HepG2 (cell line): ENCODE measurements at regions not wholly inside any gene's neighbourhood (a gene's known extent, or its start where the extent isn't known, plus 50 kb on each side); places are given as distances from the start of the nearest gene placed in this dataset.
A peak's percentile ranks its signal among the peaks of the same experiment; 100 is the strongest.

Experiments
- ATAC-seq: fragments of 200-7000 bp; cut with Tn5 transposase; 3 replicates; pipeline ENCODE4 v1.9.1; 2020; ENCODE audit warnings: mild to moderate bottlenecking, moderate library complexity
- BruUV-seq: library from RNA; stranded (reverse); fragments of 400-500 nt; replicated peaks from 2 replicates; lab custom pipeline; 2021; lab: Mats Ljungman, UMichigan
- CTCF ChIA-PET: fragments of 300-600 bp; formaldehyde crosslinking; extraction: SDS; loops from one replicate; lab custom pipeline; 2021; ENCODE audit warnings: low total read pairs, inconsistent platforms, low intra/inter-chr PET ratio; lab: Yijun Ruan, JAX
- POLR2A ChIA-PET: fragments of 350-600 bp; sonication (Branson Sonifier 250); formaldehyde crosslinking; loops from one replicate; lab custom pipeline; 2020; ENCODE audit warnings: antibody characterized with exemption, inconsistent platforms; lab: Yijun Ruan, JAX
- DNase-seq: peaks from one replicate; pipeline ENCODE4 v3.0.0-alpha.2; 2015; ENCODE audit warnings: low spot score
- FAIRE-seq: peaks from 3 replicates; lab custom pipeline; 2011; peaks lifted over from hg19 to GRCh38; lab: Jason Lieb, UNC
- H2AFZ ChIP-seq: one replicate; pipeline ENCODE4 v1.6.1; 2011; ENCODE audit warnings: low read length, inconsistent platforms
- H3K27ac ChIP-seq: fragments of 300-600 bp; 3 replicates; pipeline ENCODE4 v1.8.0; 2011; ENCODE audit warnings: mixed run types, mild to moderate bottlenecking, mixed read lengths, low read length, inconsistent platforms; ENCODE audit not compliant: insufficient read depth; ENCODE audit errors: extremely low read length
- H3K27me3 ChIP-seq, 2 experiments: fragments of 200-600 bp in 1 of 2; 2 replicates in 1 of 2; 3 replicates in 1 of 2; pipeline versions ENCODE4 v1.6.0 to v1.8.0; 2011; ENCODE audit warnings: low read length in 2 of 2, mild to moderate bottlenecking in 2 of 2, moderate library complexity in 2 of 2, inconsistent platforms in 1 of 2; ENCODE audit not compliant: insufficient read depth in 2 of 2, control insufficient read depth in 1 of 2
- H3K36me3 ChIP-seq, 2 experiments: fragments of 200-600 bp in 1 of 2; replicated peaks in 1 of 2; 2 replicates in 1 of 2; 3 replicates in 1 of 2; pipeline versions ENCODE4 v1.5.1 to v1.8.0; 2011; ENCODE audit warnings: low read length in 2 of 2, inconsistent platforms in 1 of 2; ENCODE audit not compliant: insufficient read depth in 2 of 2, control insufficient read depth in 1 of 2
- H3K4me1 ChIP-seq: 2 replicates; pipeline ENCODE4 v1.5.1; 2012; ENCODE audit warnings: low read length, inconsistent platforms; ENCODE audit not compliant: insufficient read depth
- H3K4me2 ChIP-seq: 2 replicates; pipeline ENCODE4 v1.6.0; 2011; ENCODE audit warnings: low read depth, low read length, inconsistent platforms
- H3K4me3 ChIP-seq, 3 experiments: fragments of 200-600 bp in 1 of 3; sonication (generic), shearing (Covaris generic) in 1 of 3; replicated peaks in 1 of 3; 2 replicates each; pipeline ENCODE4 v1.5.1; 2011 to 2016; ENCODE audit warnings: low read length in 3 of 3, inconsistent platforms in 2 of 3, low read depth in 2 of 3, mild to moderate bottlenecking in 2 of 3, control low read depth in 1 of 3, mixed read lengths in 1 of 3; ENCODE audit not compliant: insufficient read depth in 1 of 3
- H3K79me2 ChIP-seq: one replicate; pipeline ENCODE4 v1.6.1; 2011; ENCODE audit warnings: low read length, inconsistent platforms; ENCODE audit not compliant: insufficient read depth
- H3K9ac ChIP-seq: 2 replicates; pipeline ENCODE4 v1.6.0; 2011; ENCODE audit warnings: mild to moderate bottlenecking, low read depth, low read length, inconsistent platforms; ENCODE audit not compliant: insufficient read depth
- H3K9me3 ChIP-seq: 2 replicates; pipeline ENCODE4 v1.5.1; 2012; ENCODE audit warnings: mild to moderate bottlenecking, low read length
- H4K20me1 ChIP-seq: 2 replicates; pipeline ENCODE4 v1.6.0; 2011; ENCODE audit warnings: inconsistent platforms, mild to moderate bottlenecking, low read length, moderate library complexity; ENCODE audit not compliant: insufficient read depth
- DNMT1 ChIP-seq: sonication (generic); formaldehyde crosslinking; IDR thresholded peaks from 2 replicates; pipeline ENCODE4 v1.5.1; 2020; ENCODE audit warnings: mild to moderate bottlenecking, missing genetic modification reagents
- MAX ChIP-seq: IDR thresholded peaks from 2 replicates; pipeline ENCODE4 v1.6.1; 2012; ENCODE audit warnings: inconsistent platforms
- ONECUT2 ChIP-seq: sonication (generic); formaldehyde crosslinking; IDR thresholded peaks from 2 replicates; pipeline ENCODE4 v1.4.0; 2020; ENCODE audit warnings: missing genetic modification reagents
- SAFB2 ChIP-seq: sonication (generic); formaldehyde crosslinking; IDR thresholded peaks from 2 replicates; pipeline ENCODE4 v1.5.1; 2020; ENCODE audit warnings: missing genetic modification reagents, low read depth, mild to moderate bottlenecking, borderline replicate concordance
- SIN3A ChIP-seq: IDR thresholded peaks from 2 replicates; pipeline ENCODE4 v1.6.1; 2011; ENCODE audit warnings: low read depth, mild to moderate bottlenecking, control low read depth, low read length, borderline replicate concordance
- SRSF4 ChIP-seq: fragments of 200-400 bp; formaldehyde crosslinking; IDR thresholded peaks from one replicate; pipeline ENCODE4 v1.6.1; 2018; ENCODE audit warnings: mild to moderate bottlenecking, low read depth, low read length, moderate library complexity; ENCODE audit not compliant: poor library complexity, severe bottlenecking
- SYNCRIP ChIP-seq: fragments of 200-400 bp; formaldehyde crosslinking; IDR thresholded peaks from 2 replicates; pipeline ENCODE4 v1.6.1; 2018; ENCODE audit warnings: mild to moderate bottlenecking, low read depth, low read length; ENCODE audit not compliant: insufficient read depth
- TRAFD1 ChIP-seq: sonication (generic); formaldehyde crosslinking; IDR thresholded peaks from 2 replicates; pipeline ENCODE4 v1.5.1; 2020; ENCODE audit warnings: missing genetic modification reagents, mild to moderate bottlenecking, borderline replicate concordance
- ZFP37 ChIP-seq: sonication (generic); formaldehyde crosslinking; IDR thresholded peaks from 2 replicates; pipeline ENCODE4 v1.4.0; 2020; ENCODE audit warnings: missing genetic modification reagents, borderline replicate concordance
- ZNF138 ChIP-seq: sonication (generic); formaldehyde crosslinking; IDR thresholded peaks from 2 replicates; pipeline ENCODE4 v1.5.0; 2020; ENCODE audit warnings: mild to moderate bottlenecking, low read depth, missing genetic modification reagents
- ZNF629 ChIP-seq: sonication (generic); formaldehyde crosslinking; conservative IDR thresholded peaks from 2 replicates; pipeline ENCODE4 v1.5.0; 2020; ENCODE audit warnings: missing genetic modification reagents
- ZNF691 ChIP-seq: sonication (generic); formaldehyde crosslinking; IDR thresholded peaks from 2 replicates; pipeline ENCODE4 v1.4.0; 2020; ENCODE audit warnings: missing genetic modification reagents, low read depth, mild to moderate bottlenecking, borderline replicate concordance
- ZNF777 ChIP-seq: sonication (generic); formaldehyde crosslinking; IDR thresholded peaks from 2 replicates; pipeline ENCODE4 v1.4.0; 2020; ENCODE audit warnings: missing genetic modification reagents
- WGBS: methylation state at CpG from one replicate; pipeline ENCODE4 v1.1.6; 2017; ENCODE audit warnings: low lambda C conversion rate; 5-methylcytosine and 5-hydroxymethylcytosine counted together
- in situ Hi-C: cut with HindIII; loops from 2 replicates; pipeline ENCODE4 v1.10.0; 2017; ENCODE audit warnings: low pct_unique_long_range_greater_than_20kb; ENCODE audit not compliant: extremely low pct_ligation_motif_present
- intact Hi-C: fragments of 100-400 bp; cut with micrococcal nuclease; formaldehyde crosslinking; loops from one replicate; pipeline ENCODE4 v1.10.0; 2022; ENCODE audit not compliant: unreplicated experiment

GRCh38 chr6:168197636-168198301 lies 118.8 kb upstream of the FRMD1 start:
- intact Hi-C loops (no loop called here), in situ Hi-C loops (no loop called here)
- CTCF ChIA-PET, result no interaction called here
- no peak overlapping the region for H2AFZ ChIP-seq
- DNase-seq, result no peak
- H3K27ac ChIP-seq, result no peak overlapping the region
- peaks cover 0 to 2% of the 10 kb centered on the region in 2 experiments; a peak in 2 of 5 replicates for H3K27me3 ChIP-seq
- no peak for ATAC-seq
- no peaks in the 10 kb centered on the region for H3K9me3 ChIP-seq
- BruUV-seq, result no TSS peak
- no peaks in the 10 kb centered on the region for H3K36me3 ChIP-seq
- WGBS, result 87% methylated on average over 10 of the region's 10 CpGs
- H3K4me3 ChIP-seq, result no peak overlapping the region
- no peak overlapping the region for H3K9ac ChIP-seq
- H4K20me1 ChIP-seq, result no peaks in the 10 kb centered on the region
- peaks cover 89% of the 10 kb centered on the region for H3K4me1 ChIP-seq
- POLR2A ChIA-PET, result interaction anchor here (1.9 kb wide), 1 partner anchor 104 kb away, joined by 12 read pairs; no protein-coding TSS in a partner anchor
- no peak for FAIRE-seq
- no peaks in the 10 kb centered on the region for H3K79me2 ChIP-seq
- H3K4me2 ChIP-seq, result no peak overlapping the region
- TF ChIP-seq ZFP37 (CRISPR knock-in tag) (no peak), ZNF629 (peak; percentile 56; the same call in 1 of the 2 replicates)

- Histone ChIP-seq H3K4me2 (peak overlapping the region; percentile 61), H3K4me1 (peaks cover 91% of the 10 kb centered on the region), H3K4me3 (0 out of 6 replicates have a peak overlapping the region, but pooled peaks of 1 of the 3 experiments have one; percentile 15), H3K27me3 (peaks cover 2 to 3% of the 10 kb centered on the region in 2 experiments; a peak in 2 of 5 replicates), H3K9me3 (no peaks in the 10 kb centered on the region), H3K79me2 (no peaks in the 10 kb centered on the region), H4K20me1 (no peaks in the 10 kb centered on the region), H3K36me3 (no peaks in the 10 kb centered on the region), H2AFZ (no peak overlapping the region), H3K27ac (peak overlapping the region; percentile 19), H3K9ac (no peak overlapping the region)
- no peak for FAIRE-seq
- in situ Hi-C loops, result no loop called here
- no TSS peak for BruUV-seq
- intact Hi-C loops, result no loop called here
- DNase-seq, result no peak
- ChIA-PET CTCF (interaction anchor here (1.1 kb wide), 1 partner anchor 159 kb away, joined by 6 read pairs; no protein-coding TSS in a partner anchor), POLR2A (interaction anchor here (1.0 to 1.9 kb wide), 2 partner anchors 105 to 130 kb away, joined by 3 to 12 read pairs; no protein-coding TSS in a partner anchor)
- ATAC-seq, result no peak
- WGBS, result 54% methylated on average over 25 of the region's 25 CpGs
- TF ChIP-seq SIN3A (no peak), ONECUT2 (CRISPR knock-in tag) (no peak), MAX (peak; percentile 81), ZNF138 (no peak), SYNCRIP (no peak), SAFB2 (CRISPR knock-in tag) (0 out of 2 replicates have a peak, but pooled peaks have one; percentile 30), DNMT1 (CRISPR knock-in tag) (no peak), TRAFD1 (CRISPR knock-in tag) (0 out of 2 replicates have a peak, but pooled peaks have one; percentile 40), ZNF777 (CRISPR knock-in tag) (no peak), ZNF691 (CRISPR knock-in tag) (0 out of 2 replicates have a peak, but pooled peaks have one; percentile 28), SRSF4 (no peak)
These were observed 118.0 kb upstream of the FRMD1 start for GRCh38 chr6:168196881-168197635.
